H1 (cell line): ENCODE measurements at regions not wholly inside any gene's neighbourhood (a gene's known extent, or its start where the extent isn't known, plus 50 kb on each side); places are given as distances from the start of the nearest gene placed in this dataset.

Experiments
- CTCF ChIA-PET: fragments of 300-600 bp; sonication (Branson Sonifier 250); formaldehyde crosslinking; loops from one replicate; lab custom pipeline; 2021; ENCODE audit not compliant: partially characterized antibody; lab: Charles Lee
- POLR2A ChIA-PET: fragments of 300-600 bp; sonication (Branson Sonifier 250); formaldehyde crosslinking; loops from one replicate; lab custom pipeline; 2021; ENCODE audit warnings: inconsistent platforms; ENCODE audit not compliant: partially characterized antibody; lab: Charles Lee
- DNase-seq, 2 experiments: peaks; one replicate each; pipeline versions ENCODE4 v3.0.0 to v3.0.0-alpha.2; 2010 to 2022; ENCODE audit warnings: low spot score in 2 of 2, low read depth in 1 of 2, mixed read lengths in 1 of 2
- FAIRE-seq: peaks from 2 replicates; lab custom pipeline; 2011; peaks lifted over from hg19 to GRCh38; lab: Jason Lieb, UNC
- H2AFZ ChIP-seq: 2 replicates; pipeline ENCODE4 v1.8.1; 2012; ENCODE audit warnings: low read length, inconsistent platforms
- H2AK5ac ChIP-seq: 2 replicates; pipeline ENCODE4 v1.6.1; 2013; ENCODE audit warnings: low read depth, low read length
- H2BK120ac ChIP-seq: replicated peaks from 2 replicates; pipeline ENCODE3; 2013; ENCODE audit warnings: low read depth, low read length, inconsistent platforms
- H2BK12ac ChIP-seq: 2 replicates; pipeline ENCODE4 v1.6.1; 2013; ENCODE audit warnings: low read depth, low read length
- H2BK15ac ChIP-seq: 2 replicates; pipeline ENCODE4 v1.6.1; 2013; ENCODE audit warnings: low read length
- H2BK20ac ChIP-seq: 2 replicates; pipeline ENCODE4 v1.6.1; 2013; ENCODE audit warnings: low read length
- H2BK5ac ChIP-seq: 2 replicates; pipeline ENCODE4 v1.6.1; 2013; ENCODE audit warnings: low read depth, low read length
- H3K14ac ChIP-seq: 2 replicates; pipeline ENCODE4 v1.6.1; 2013; ENCODE audit warnings: inconsistent platforms; ENCODE audit not compliant: insufficient read length
- H3K18ac ChIP-seq: 2 replicates; pipeline ENCODE4 v1.6.1; 2013; ENCODE audit warnings: low read length; ENCODE audit errors: extremely low read depth
- H3K23ac ChIP-seq: 2 replicates; pipeline ENCODE4 v1.6.1; 2013; ENCODE audit warnings: inconsistent platforms; ENCODE audit not compliant: insufficient read length
- H3K23me2 ChIP-seq: 2 replicates; pipeline ENCODE4 v1.6.1; 2013; ENCODE audit warnings: low read depth, low read length
- H3K27ac ChIP-seq: 2 replicates; pipeline ENCODE4 v1.6.1; 2011; ENCODE audit warnings: low read depth, low read length, inconsistent platforms
- H3K27me3 ChIP-seq, 4 experiments: replicated peaks in 1 of 4; 1 replicate in 1 of 4; 2 replicates in 3 of 4; pipeline versions ENCODE4 v1.6.1 to v1.8.1; 2011 to 2013; ENCODE audit warnings: low read length in 3 of 4, mild to moderate bottlenecking in 3 of 4, inconsistent platforms in 2 of 4, mixed read lengths in 2 of 4, moderate library complexity in 1 of 4; ENCODE audit not compliant: control insufficient read depth in 3 of 4, insufficient read depth in 3 of 4; ENCODE audit errors: extremely low read depth in 1 of 4
- H3K36me3 ChIP-seq, 4 experiments: 2 replicates each; pipeline versions ENCODE4 v1.6.1 to v1.8.1; 2011 to 2013; ENCODE audit warnings: mild to moderate bottlenecking in 4 of 4, low read length in 3 of 4, moderate library complexity in 2 of 4, control low read depth in 1 of 4, inconsistent platforms in 1 of 4; ENCODE audit not compliant: insufficient read depth in 4 of 4, control insufficient read depth in 2 of 4
- H3K4ac ChIP-seq: replicated peaks from 2 replicates; pipeline ENCODE3; 2013; ENCODE audit warnings: low read length, low read depth, mixed read lengths, inconsistent platforms; ENCODE audit not compliant: insufficient read length
- H3K4me1 ChIP-seq, 4 experiments: replicated peaks in 1 of 4; 1 replicate in 1 of 4; 2 replicates in 3 of 4; pipeline versions ENCODE4 v1.6.1 to v1.8.1; 2011 to 2013; ENCODE audit warnings: low read length in 3 of 4, inconsistent platforms in 2 of 4, mixed read lengths in 1 of 4; ENCODE audit not compliant: insufficient read depth in 4 of 4, control insufficient read depth in 3 of 4
- H3K4me2 ChIP-seq, 2 experiments: 2 replicates each; pipeline versions ENCODE4 v1.6.1 to v1.8.1; 2011 to 2013; ENCODE audit warnings: low read depth in 2 of 2, low read length in 2 of 2, control low read depth in 1 of 2, inconsistent platforms in 1 of 2, mild to moderate bottlenecking in 1 of 2; ENCODE audit not compliant: insufficient read depth in 1 of 2
- H3K4me3 ChIP-seq, 4 experiments: fragments of 200-600, 300-600 bp in 1 of 4; sonication (generic), shearing (Covaris generic), sonication (Bioruptor Twin) in 1 of 4; 2 replicates each; pipeline versions ENCODE4 v1.5.1 to v1.8.1; 2011 to 2016; ENCODE audit warnings: low read length in 4 of 4, low read depth in 3 of 4, control low read depth in 2 of 4, inconsistent platforms in 2 of 4, mild to moderate bottlenecking in 2 of 4, mixed read lengths in 1 of 4, moderate library complexity in 1 of 4; ENCODE audit not compliant: insufficient read depth in 2 of 4; ENCODE audit errors: extremely low read depth in 1 of 4
- H3K56ac ChIP-seq: replicated peaks from 2 replicates; pipeline ENCODE3; 2013; ENCODE audit warnings: low read depth, mild to moderate bottlenecking, mixed read lengths, low read length, inconsistent platforms; ENCODE audit not compliant: insufficient read length
- H3K79me1 ChIP-seq: 2 replicates; pipeline ENCODE4 v1.6.1; 2013; ENCODE audit warnings: low read depth, low read length, control low read depth
- H3K79me2 ChIP-seq, 2 experiments: 2 replicates each; pipeline versions ENCODE4 v1.6.1 to v1.8.1; 2012 to 2013; ENCODE audit warnings: low read length in 2 of 2, mild to moderate bottlenecking in 2 of 2, inconsistent platforms in 1 of 2; ENCODE audit not compliant: insufficient read depth in 2 of 2, control insufficient read depth in 1 of 2
- H3K9ac ChIP-seq, 4 experiments: replicated peaks in 1 of 4; 1 replicate in 1 of 4; 2 replicates in 3 of 4; pipeline versions ENCODE4 v1.6.1 to v1.8.1; 2011 to 2013; ENCODE audit warnings: low read depth in 3 of 4, low read length in 3 of 4, control low read depth in 2 of 4, mild to moderate bottlenecking in 2 of 4, moderate library complexity in 2 of 4, inconsistent platforms in 1 of 4; ENCODE audit errors: extremely low read depth in 1 of 4
- H3K9me3 ChIP-seq, 2 experiments: 2 replicates each; pipeline versions ENCODE4 v1.6.1 to v1.8.1; 2012 to 2013; ENCODE audit warnings: mild to moderate bottlenecking in 2 of 2, moderate library complexity in 2 of 2, control low read depth in 1 of 2, inconsistent platforms in 1 of 2, low read depth in 1 of 2, low read length in 1 of 2, mixed read lengths in 1 of 2; ENCODE audit not compliant: insufficient read depth in 2 of 2
- H4K20me1 ChIP-seq, 2 experiments: replicated peaks in 1 of 2; 2 replicates each; pipeline versions ENCODE3 to v1.8.1; 2011 to 2013; ENCODE audit warnings: inconsistent platforms in 2 of 2, low read length in 2 of 2, mild to moderate bottlenecking in 1 of 2; ENCODE audit not compliant: insufficient read depth in 2 of 2, control insufficient read depth in 1 of 2
- H4K5ac ChIP-seq: 2 replicates; pipeline ENCODE4 v1.6.1; 2013; ENCODE audit warnings: low read length, low read depth, mixed read lengths, inconsistent platforms; ENCODE audit not compliant: insufficient read length
- H4K8ac ChIP-seq: 2 replicates; pipeline ENCODE4 v1.8.0; 2013; ENCODE audit warnings: mild to moderate bottlenecking, moderate library complexity, low read length, inconsistent platforms; ENCODE audit not compliant: insufficient read depth; ENCODE audit errors: extremely low read depth
- H4K91ac ChIP-seq: replicated peaks from 2 replicates; pipeline ENCODE3; 2013; ENCODE audit warnings: low read length, mixed read lengths, inconsistent platforms; ENCODE audit not compliant: insufficient read length
- BRCA1 ChIP-seq: IDR thresholded peaks from 2 replicates; pipeline ENCODE4 v1.6.1; 2012; ENCODE audit warnings: low read depth, low read length, improper control_type of control experiment
- CEBPB ChIP-seq: IDR thresholded peaks from 2 replicates; pipeline ENCODE4 v1.6.1; 2012; ENCODE audit warnings: low read depth, low read length
- CTBP2 ChIP-seq: IDR thresholded peaks from 2 replicates; pipeline ENCODE4 v1.7.0; 2011; ENCODE audit warnings: borderline replicate concordance, mild to moderate bottlenecking, moderate library complexity, mixed read lengths, low read length; ENCODE audit not compliant: insufficient read depth, insufficient read length
- CTCF ChIP-seq, 3 experiments: IDR thresholded peaks; 1 replicate in 2 of 3; 2 replicates in 1 of 3; pipeline versions ENCODE4 v1.5.1 to v1.6.1; 2011; ENCODE audit warnings: low read length in 3 of 3, mild to moderate bottlenecking in 3 of 3, inconsistent platforms in 2 of 3, low read depth in 1 of 3, moderate library complexity in 1 of 3; ENCODE audit not compliant: insufficient read depth in 1 of 3; ENCODE audit errors: control extremely low read depth in 1 of 3
- EZH2 ChIP-seq: fragments of 200-600 bp; sonication (generic); IDR thresholded peaks from 2 replicates; pipeline ENCODE4 v1.7.1; 2012; ENCODE audit warnings: low read depth, mild to moderate bottlenecking, moderate library complexity, low read length, inconsistent platforms; ENCODE audit not compliant: severe bottlenecking
- JUND ChIP-seq: IDR thresholded peaks from 2 replicates; pipeline ENCODE4 v1.6.1; 2011; ENCODE audit warnings: mild to moderate bottlenecking, improper control_type of control experiment, low read length
- MAFK ChIP-seq: IDR thresholded peaks from 2 replicates; pipeline ENCODE4 v1.6.1; 2012; ENCODE audit warnings: low read depth, mild to moderate bottlenecking, improper control_type of control experiment, low read length
- PHF8 ChIP-seq: fragments of 200-600 bp; sonication (generic); conservative IDR thresholded peaks from 2 replicates; pipeline ENCODE4 v1.7.1; 2012; ENCODE audit warnings: low read depth, mild to moderate bottlenecking, inconsistent platforms, low read length, moderate library complexity
- SAP30 ChIP-seq: fragments of 300-600 bp; sonication (generic); IDR thresholded peaks from 2 replicates; pipeline ENCODE4 v1.7.1; 2012; ENCODE audit warnings: low read length, moderate library complexity, mild to moderate bottlenecking, inconsistent platforms; ENCODE audit not compliant: insufficient read depth, insufficient replicate concordance
- SIRT6 ChIP-seq: IDR thresholded peaks from one replicate; pipeline ENCODE4 v1.7.1; 2012; ENCODE audit warnings: low read length, inconsistent platforms
- SP1 ChIP-seq: IDR thresholded peaks from 2 replicates; pipeline ENCODE4 v1.6.1; 2011; ENCODE audit warnings: low read depth, low read length
- TBP ChIP-seq: IDR thresholded peaks from 2 replicates; pipeline ENCODE4 v1.6.1; 2011; ENCODE audit warnings: low read depth, low read length, improper control_type of control experiment
- TCF12 ChIP-seq: IDR thresholded peaks from 2 replicates; pipeline ENCODE4 v1.6.1; 2011; ENCODE audit warnings: low read depth, mild to moderate bottlenecking, low read length
- WGBS, 2 experiments: shearing (Covaris generic) in 1 of 2; methylation state at CpG; one replicate each; pipeline versions ENCODE4 v1.1.6 to v1.1.7; 2013 to 2015; ENCODE audit warnings: low lambda C conversion rate in 2 of 2, mixed read lengths in 2 of 2, inconsistent platforms in 1 of 2, low coverage in 1 of 2, missing lambda C conversion rate in 1 of 2; ENCODE audit not compliant: insufficient replicate concordance in 2 of 2, insufficient coverage in 1 of 2, insufficient read length in 1 of 2; ENCODE audit errors: extremely low coverage in 1 of 2, missing lambda C conversion rate in 1 of 2; 5-methylcytosine and 5-hydroxymethylcytosine counted together

- Histone ChIP-seq H3K56ac (no peak overlapping the region), H3K27ac (no peak overlapping the region), H2BK15ac (no peak overlapping the region), H2AK5ac (no peak overlapping the region), H3K4me2 (no peak overlapping the region), H4K8ac (no peak overlapping the region), H2BK120ac (no peak overlapping the region), H2BK12ac (no peak overlapping the region), H3K4ac (no peak overlapping the region), H4K20me1 (no peaks in the 10 kb centered on the region), H3K18ac (no peak overlapping the region), H2BK20ac (no peak overlapping the region), H3K14ac (no peak overlapping the region), H3K4me1 (no peaks in the 10 kb centered on the region), H3K79me2 (no peaks in the 10 kb centered on the region), H3K9me3 (no peaks in the 10 kb centered on the region), H4K91ac (no peak overlapping the region), H3K27me3 (no peaks in the 10 kb centered on the region), H4K5ac (no peak overlapping the region), H3K79me1 (no peaks in the 10 kb centered on the region), H3K9ac (no peak overlapping the region), H2BK5ac (no peak overlapping the region), H3K4me3 (no peak overlapping the region), H3K36me3 (no peaks in the 10 kb centered on the region), H3K23ac (no peak overlapping the region), H2AFZ (no peak overlapping the region), H3K23me2 (no peaks in the 10 kb centered on the region)
- 95% methylated on average over 2 of the region's 2 CpGs; no CpG with 5 or more reads in 1 of the 2 experiments for WGBS, 2 experiments
- FAIRE-seq (no peak), DNase-seq (no peak)
- CTCF ChIA-PET: interaction anchor here (0.6 kb wide), 1 partner anchor 244 kb away, joined by 3 read pairs; no protein-coding TSS in a partner anchor
- POLR2A ChIA-PET: no interaction called here
- TF ChIP-seq CTBP2 (no peak), PHF8 (no peak), JUND (no peak), BRCA1 (no peak), SAP30 (no peak), CEBPB (no peak), SP1 (no peak), MAFK (no peak), CTCF (IDR thresholded peaks at IDR 0.05; ENCODE audit: control extremely low read depth in 1 of 3, insufficient read depth in 1 of 3, low read depth in 1 of 3, low read length in 3 of 3) (no peak), SIRT6 (no peak), TCF12 (no peak), TBP (no peak), EZH2 (no peak)
Observed at GRCh38 chr16:60405286-60405685, 1631.0 kb downstream of the CDH8 start.
